Hematopoietic multipotent progenitor cell (in vitro differentiated cells): ENCODE measurements at regions not wholly inside any gene's neighbourhood (a gene's known extent, or its start where the extent isn't known, plus 50 kb on each side); places are given as distances from the start of the nearest gene placed in this dataset.
"Not testable (repeated sequence)": the region's sequence is repeated elsewhere in the genome, so short reads cannot be mapped to it uniquely, and the experiment has no call there.

Source experiments
- DNase-seq, 3 donors: peaks; one replicate each; pipeline ENCODE4 v3.0.0-alpha.2; 2011 to 2015; ENCODE audit warnings: low read depth in 2 of 3, low spot score in 2 of 3

DNA sequence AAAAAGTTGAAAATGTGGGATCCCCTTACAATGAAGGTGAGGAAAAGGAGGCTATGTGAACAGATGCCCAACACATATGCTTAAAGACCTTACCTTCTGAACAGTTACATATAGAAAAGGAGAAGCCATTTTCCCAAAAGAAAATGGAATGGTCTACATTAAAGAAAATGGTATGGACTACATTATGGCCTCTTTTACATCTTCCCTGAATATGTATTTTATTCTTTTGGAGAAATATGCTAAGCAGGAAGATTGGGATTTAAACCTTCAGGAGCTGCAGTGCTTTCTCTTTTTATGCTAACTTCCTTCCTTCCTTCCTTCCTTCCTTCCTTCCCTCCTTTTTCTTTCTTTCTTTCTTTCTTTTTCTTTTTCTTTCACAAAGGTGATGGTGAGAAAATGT lies 155.4 kb downstream of the SEC23IP start:
- DNase-seq: no peak

GRCh38 chr10:120048391-120048790 lies 155.9 kb downstream of the SEC23IP start:
- no peak for DNase-seq

DNA sequence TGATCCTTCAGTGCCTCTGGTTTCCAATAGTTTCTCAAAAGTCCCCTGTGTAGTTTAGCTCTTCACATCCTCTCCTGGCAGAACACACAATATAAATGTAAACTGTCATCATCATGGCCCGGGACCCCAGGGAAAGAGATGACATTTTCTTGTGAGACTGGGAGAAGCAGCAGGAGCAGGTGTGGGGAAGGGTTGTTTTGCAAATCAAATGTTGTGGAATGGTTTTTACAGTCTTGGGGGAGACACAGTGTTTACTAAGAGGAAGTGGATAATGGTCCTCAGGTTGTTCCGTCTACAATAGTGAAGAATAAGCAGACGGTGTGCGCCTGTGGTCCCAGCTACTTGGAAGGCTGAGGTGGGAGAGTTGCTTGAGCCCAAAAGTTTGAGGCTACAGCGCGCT lies 159.1 kb downstream of the SEC23IP start:
- DNase-seq: no peak

- no peak for DNase-seq
Observed at GRCh38 chr10:120052964-120053702, 160.6 kb downstream of the SEC23IP start.

DNA sequence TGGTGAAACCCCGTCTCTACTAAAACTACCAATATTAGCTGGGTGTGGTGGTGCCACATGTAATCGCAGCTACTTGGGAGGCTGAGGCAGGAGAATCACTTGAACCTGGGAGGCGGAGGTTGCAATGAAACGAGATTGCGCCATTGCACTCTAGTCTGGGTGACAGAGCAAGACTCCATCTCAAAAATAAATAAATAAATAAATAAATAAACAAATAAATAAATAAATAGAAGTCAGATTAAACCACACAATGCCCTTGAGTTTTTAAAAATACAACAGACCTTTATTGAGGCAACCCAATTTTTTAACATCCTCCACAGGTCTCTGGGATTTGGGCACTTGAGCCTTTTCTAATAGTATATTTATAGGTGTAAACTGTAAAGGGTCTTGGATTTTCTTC lies 167.3 kb downstream of the SEC23IP start:
- not testable (repeated sequence) for DNase-seq

- DNase-seq: no peak
Observed at GRCh38 chr10:120067427-120067826, 174.9 kb downstream of the SEC23IP start.

- no peak for DNase-seq
Observed at GRCh38 chr10:120069700-120070099, 177.2 kb downstream of the SEC23IP start.

DNA sequence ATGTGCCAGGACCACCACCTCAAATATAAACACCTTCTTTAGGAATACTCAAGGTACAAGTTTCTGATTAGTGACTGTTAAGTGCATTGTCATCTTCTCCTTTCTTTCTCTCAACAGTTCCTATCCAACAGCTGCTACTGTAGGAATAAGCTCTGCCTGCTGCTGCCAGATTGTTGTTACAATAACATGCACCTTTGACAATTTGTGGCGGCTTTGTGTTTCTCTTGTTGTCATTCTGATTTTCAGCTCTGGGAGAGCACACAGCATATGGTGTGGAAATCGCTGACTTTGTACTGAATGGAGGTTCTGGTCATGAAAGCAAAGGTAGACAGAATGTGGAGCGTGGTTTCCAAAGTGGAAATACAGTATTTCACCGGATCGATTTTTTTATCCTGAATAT lies 182.8 kb downstream of the SEC23IP start:
- no peak for DNase-seq

DNA sequence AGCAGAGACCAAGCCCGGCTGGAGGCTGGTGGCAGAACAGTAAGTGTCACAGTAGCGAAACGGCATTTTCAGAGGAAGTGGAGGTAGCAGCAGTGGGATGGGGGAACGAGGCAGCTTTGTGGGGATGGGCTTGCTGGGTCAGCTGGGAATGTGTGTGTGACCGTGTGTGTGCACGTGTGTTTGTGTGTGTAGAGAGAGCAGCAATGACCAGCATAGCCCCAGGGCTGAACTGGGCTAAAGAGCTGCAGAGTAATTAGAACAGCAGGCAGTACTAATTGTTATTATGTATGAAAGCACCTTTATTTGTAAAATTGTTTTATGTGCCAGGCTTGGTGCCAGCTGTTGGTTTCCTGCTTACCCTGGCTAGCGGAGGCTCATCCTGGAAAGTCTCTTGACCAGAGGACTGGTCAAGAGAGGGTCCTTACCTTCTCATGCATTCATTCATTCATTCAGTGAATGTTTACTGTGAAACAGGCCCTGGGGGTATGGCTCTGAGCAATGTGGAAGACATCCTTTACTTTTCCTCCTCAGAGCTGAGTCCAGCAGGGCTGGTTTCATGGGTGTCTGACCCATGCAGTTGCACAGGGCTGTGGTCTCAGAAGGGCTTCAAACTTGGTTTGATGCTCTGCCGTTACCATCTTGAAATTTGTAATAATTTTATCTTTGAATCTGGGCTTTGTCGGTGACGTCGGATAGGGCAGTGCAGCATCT lies 184.6 kb downstream of the SEC23IP start:
- DNase-seq: no peak

DNA sequence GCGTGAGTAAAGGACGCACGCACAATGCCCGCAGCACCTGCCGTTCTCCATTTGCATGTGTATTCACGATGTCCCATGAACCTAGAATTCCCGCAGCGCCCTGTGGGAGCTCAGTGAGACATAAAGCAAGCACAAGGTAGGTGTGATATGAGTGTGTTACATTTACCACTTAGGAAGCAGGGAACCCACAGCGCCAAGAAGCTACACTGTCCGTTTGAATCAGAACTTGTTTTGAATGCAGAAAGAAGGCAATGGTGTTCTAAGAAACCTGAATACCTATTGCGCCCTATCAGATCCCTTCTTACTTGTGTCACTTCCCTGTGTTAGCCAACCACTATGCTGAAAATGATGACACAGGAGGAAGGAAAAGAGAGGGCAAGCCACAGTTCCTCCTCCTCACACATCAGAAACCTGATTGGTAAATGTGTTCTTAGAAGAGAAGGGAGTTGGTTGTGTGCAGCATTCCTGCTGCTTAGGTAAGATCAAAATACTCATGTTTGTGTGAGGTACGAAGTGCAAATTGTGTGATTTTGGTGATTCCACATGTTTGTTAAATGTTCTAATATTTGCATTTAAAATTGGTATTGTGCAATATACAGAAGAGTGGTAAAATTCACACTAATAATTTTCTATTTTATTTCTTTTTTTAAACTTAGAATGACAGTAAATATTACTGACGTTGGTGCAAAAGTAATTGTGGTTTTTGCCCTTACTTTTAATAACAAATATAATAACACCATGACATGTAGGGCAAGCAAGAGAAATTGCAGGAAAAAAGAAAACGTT lies 185.4 kb downstream of the SEC23IP start:
- DNase-seq: no peak

DNA sequence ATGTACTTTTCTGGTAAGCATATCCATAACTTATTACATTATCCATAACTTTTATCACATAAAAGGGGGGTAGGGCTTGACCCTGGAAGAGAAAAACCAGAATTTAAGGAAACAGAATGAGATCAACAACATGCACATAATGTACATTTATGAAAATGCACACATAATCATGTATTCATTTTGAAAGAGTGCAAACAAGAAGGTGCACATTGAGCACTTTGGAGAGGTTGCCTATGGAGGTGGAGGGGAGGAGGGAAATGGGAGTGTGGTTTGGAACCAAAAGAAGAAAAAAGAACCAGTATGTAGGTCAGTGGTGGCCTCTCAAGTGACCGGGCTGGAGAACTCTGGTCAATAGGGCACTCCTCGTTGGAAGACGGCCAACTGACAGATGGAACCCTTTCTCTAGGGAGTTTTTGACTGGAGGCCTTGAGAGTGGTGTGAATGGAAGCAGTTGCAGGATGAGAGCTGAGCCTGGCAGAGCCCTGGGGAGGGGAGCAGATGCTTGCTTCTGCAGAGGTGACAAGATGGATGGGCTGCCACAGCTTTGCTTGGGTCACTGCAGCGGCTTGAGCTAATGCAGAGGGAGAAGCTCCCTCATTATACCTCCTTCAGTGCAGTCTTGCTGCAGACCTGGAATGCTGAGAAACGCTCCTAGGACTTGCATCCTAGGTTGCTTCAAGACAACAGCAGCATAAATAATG lies 192.7 kb downstream of the SEC23IP start:
- DNase-seq: no peak

DNA sequence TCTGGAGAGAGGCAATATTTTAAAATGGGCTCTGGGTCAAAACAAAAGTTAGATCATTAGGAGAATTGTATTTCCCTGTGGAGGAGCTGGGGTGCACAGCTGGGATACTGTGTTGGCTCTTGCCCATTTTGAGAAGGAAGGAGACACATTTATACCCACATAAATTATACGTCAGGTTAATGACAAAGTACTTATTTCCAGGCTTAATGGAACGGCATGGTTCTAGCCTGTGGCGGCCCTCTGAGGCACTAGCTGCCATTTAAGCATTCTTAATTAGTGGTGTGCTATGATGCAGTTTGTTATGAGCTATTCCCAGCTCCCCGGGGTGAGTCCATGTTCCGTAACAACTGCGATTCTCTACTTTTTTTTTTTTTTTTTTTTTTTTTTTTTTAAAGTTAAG lies 193.5 kb downstream of the SEC23IP start:
- DNase-seq: no peak

GRCh38 chr10:120087109-120087508 lies 194.6 kb downstream of the SEC23IP start:
- DNase-seq: no peak

DNA sequence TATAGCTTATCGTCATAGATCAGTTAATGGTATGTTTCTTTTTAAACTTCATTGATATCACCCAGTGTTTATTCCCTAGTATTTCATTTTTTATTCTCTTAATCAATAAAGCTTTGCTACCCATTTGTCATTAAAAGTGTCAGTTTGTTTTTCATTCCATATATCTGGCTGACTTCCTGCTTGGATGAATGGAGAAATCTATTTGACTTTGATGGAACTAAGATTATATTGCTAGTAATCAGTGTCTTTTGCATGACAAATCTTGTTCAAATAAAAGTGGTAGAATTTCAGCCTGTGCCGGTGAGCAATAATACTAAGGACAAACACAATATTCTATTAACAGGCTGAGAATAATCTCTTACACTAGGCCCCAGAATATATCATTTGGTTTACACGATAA lies 203.3 kb downstream of the SEC23IP start:
- no peak for DNase-seq

- DNase-seq: no peak
Observed at GRCh38 chr10:120097766-120098165, 205.2 kb downstream of the SEC23IP start.

- no peak for DNase-seq
Observed at GRCh38 chr10:120098232-120098930, 205.9 kb downstream of the SEC23IP start.

- no peak for DNase-seq
Observed at GRCh38 chr10:120103738-120104560, 211.4 kb downstream of the SEC23IP start.

GRCh38 chr10:120105001-120105400 lies 212.5 kb downstream of the SEC23IP start:
- no peak for DNase-seq

GRCh38 chr10:120105492-120105891 lies 213.0 kb downstream of the SEC23IP start:
- DNase-seq: no peak

DNA sequence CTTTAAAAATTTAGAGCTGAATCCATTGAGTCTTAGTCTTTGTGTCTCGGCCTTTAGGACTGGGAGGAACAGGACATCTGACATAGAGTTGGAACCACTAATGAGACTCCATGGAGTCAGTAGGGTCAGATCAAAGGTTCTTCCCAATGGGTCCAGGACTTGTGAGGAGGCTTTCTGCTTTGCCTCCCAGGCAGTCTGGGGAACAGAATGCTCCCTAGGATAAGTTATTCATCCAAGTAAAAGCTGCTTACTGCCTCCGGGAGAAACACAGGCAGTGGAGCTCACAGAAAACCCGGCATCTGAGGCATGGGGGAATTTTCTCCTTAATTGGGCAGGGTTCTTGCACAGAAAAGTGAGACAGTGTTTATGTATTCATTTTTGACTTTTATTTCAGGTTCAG lies 216.4 kb downstream of the SEC23IP start:
- no peak for DNase-seq
